Inflammatory macrophage treated with lipopolysaccharide for 1 hour (primary cell): ENCODE measurements at regions not wholly inside any gene's neighbourhood (a gene's known extent, or its start where the extent isn't known, plus 50 kb on each side); places are given as distances from the start of the nearest gene placed in this dataset.

Experiments
- DNase-seq, 2 donors: peaks; one replicate each; pipeline ENCODE4 v3.0.0-alpha.2; 2020 to 2022

- no peak for DNase-seq
These were observed 687.9 kb upstream of the RGMB start for GRCh38 chr5:98085593-98085992.

GRCh38 chr5:98095072-98095471 is 678.4 kb upstream of the RGMB start:
- no peak for DNase-seq

GRCh38 chr5:98096155-98096554 is 677.3 kb upstream of the RGMB start:
- no peak for DNase-seq

GRCh38 chr5:98099448-98100105 is 673.9 kb upstream of the RGMB start:
- DNase-seq = no peak

- no peak for DNase-seq
These were observed 672.3 kb upstream of the RGMB start for GRCh38 chr5:98101131-98101530.

GRCh38 chr5:98102936-98103335 is 670.5 kb upstream of the RGMB start:
- no peak for DNase-seq

GRCh38 chr5:98103807-98104206 is 669.7 kb upstream of the RGMB start:
- DNase-seq = no peak

GRCh38 chr5:98104454-98105188 is 668.8 kb upstream of the RGMB start:
- DNase-seq = no peak

GRCh38 chr5:98105681-98106080 is 667.8 kb upstream of the RGMB start:
- DNase-seq = no peak

- no peak for DNase-seq
These were observed 667.1 kb upstream of the RGMB start for GRCh38 chr5:98106116-98107031.

- no peak for DNase-seq
These were observed 665.0 kb upstream of the RGMB start for GRCh38 chr5:98108497-98108896.

- no peak for DNase-seq
These were observed 663.9 kb upstream of the RGMB start for GRCh38 chr5:98109561-98110006.

- DNase-seq = no peak
These were observed 663.2 kb upstream of the RGMB start for GRCh38 chr5:98110282-98110691.

GRCh38 chr5:98110791-98111190 is 662.7 kb upstream of the RGMB start:
- DNase-seq = no peak

GRCh38 chr5:98111686-98112085 is 661.8 kb upstream of the RGMB start:
- no peak for DNase-seq

GRCh38 chr5:98121036-98121936 is 652.2 kb upstream of the RGMB start:
- DNase-seq = no peak

GRCh38 chr5:98128271-98128670 is 645.2 kb upstream of the RGMB start:
- no peak for DNase-seq

- no peak for DNase-seq
These were observed 644.6 kb upstream of the RGMB start for GRCh38 chr5:98128846-98129245.

- DNase-seq = no peak
These were observed 643.0 kb upstream of the RGMB start for GRCh38 chr5:98130261-98131035.

- no peak for DNase-seq
These were observed 629.3 kb upstream of the RGMB start for GRCh38 chr5:98144116-98144515.

GRCh38 chr5:98144710-98145109 is 628.8 kb upstream of the RGMB start:
- no peak for DNase-seq

- DNase-seq = no peak
These were observed 616.1 kb upstream of the RGMB start for GRCh38 chr5:98157368-98157767.
